K562 (cell line): ENCODE measurements at regions not wholly inside any gene's neighbourhood (a gene's known extent, or its start where the extent isn't known, plus 50 kb on each side); places are given as distances from the start of the nearest gene placed in this dataset.

Experiments
- ATAC-seq: fragments of 200-7000 bp; cut with Tn5 transposase; 3 replicates; pipeline ENCODE4 v1.9.1; 2020; ENCODE audit warnings: moderate library complexity
- BruUV-seq: library from RNA; stranded (reverse); fragments of 400-500 nt; replicated peaks from 2 replicates; lab custom pipeline; 2021; lab: Mats Ljungman, UMichigan
- CTCF ChIA-PET: fragments of 300-600 bp; formaldehyde crosslinking; extraction: SDS; loops from one replicate; lab custom pipeline; 2021; ENCODE audit warnings: low intra/inter-chr PET ratio; lab: Yijun Ruan, JAX
- POLR2A ChIA-PET: fragments of 300-600, 350-650 bp; sonication (Branson Sonifier 250); formaldehyde crosslinking; extraction: SDS; loops from one replicate; lab custom pipeline; 2021; ENCODE audit warnings: antibody characterized with exemption, inconsistent platforms; lab: Yijun Ruan, JAX
- DNase-seq, 4 experiments: peaks; one replicate each; pipeline versions ENCODE4 v3.0.0 to v3.0.0-alpha.2; 2011 to 2018; ENCODE audit warnings: low spot score in 3 of 4, mixed read lengths in 3 of 4; ENCODE audit errors: extremely low read depth in 1 of 4
- FAIRE-seq: peaks from 2 replicates; lab custom pipeline; 2011; peaks lifted over from hg19 to GRCh38; lab: Jason Lieb, UNC
- H2AFZ ChIP-seq: 2 replicates; pipeline ENCODE4 v1.6.0; 2011; ENCODE audit warnings: low read depth, low read length, control low read depth, inconsistent platforms
- H3K27ac ChIP-seq: fragments of 200-600 bp; 3 replicates; pipeline ENCODE4 v1.8.0; 2011; ENCODE audit warnings: low read depth, mild to moderate bottlenecking, control low read depth, inconsistent platforms, low read length, moderate library complexity, mixed read lengths; ENCODE audit errors: extremely low read depth
- H3K27me3 ChIP-seq, 2 experiments: fragments of 300-600 bp in 1 of 2; 2 replicates in 1 of 2; 3 replicates in 1 of 2; pipeline versions ENCODE4 v1.6.0 to v1.8.0; 2011; ENCODE audit warnings: inconsistent platforms in 2 of 2, low read length in 2 of 2, mild to moderate bottlenecking in 1 of 2, mixed read lengths in 1 of 2, moderate library complexity in 1 of 2; ENCODE audit not compliant: control insufficient read depth in 2 of 2, insufficient read depth in 2 of 2
- H3K36me3 ChIP-seq: fragments of 300-600 bp; 3 replicates; pipeline ENCODE4 v1.8.0; 2011; ENCODE audit warnings: mild to moderate bottlenecking, low read length, inconsistent platforms; ENCODE audit not compliant: control insufficient read depth, insufficient read depth
- H3K4me1 ChIP-seq, 2 experiments: fragments of 200-600 bp in 1 of 2; replicated peaks in 1 of 2; 2 replicates in 1 of 2; 3 replicates in 1 of 2; pipeline versions ENCODE4 v1.5.1 to v1.8.0; 2011; ENCODE audit warnings: inconsistent platforms in 2 of 2, low read length in 2 of 2, mild to moderate bottlenecking in 1 of 2, mixed read lengths in 1 of 2, moderate library complexity in 1 of 2; ENCODE audit not compliant: control insufficient read depth in 2 of 2, insufficient read depth in 2 of 2
- H3K4me2 ChIP-seq: 2 replicates; pipeline ENCODE4 v1.6.1; 2011; ENCODE audit warnings: low read length, control low read depth, inconsistent platforms, mixed read lengths; ENCODE audit not compliant: insufficient read depth
- H3K4me3 ChIP-seq: fragments of 200-600 bp; sonication (generic), shearing (Covaris generic); 2 replicates; pipeline ENCODE4 v1.5.1; 2016; ENCODE audit warnings: control low read depth, inconsistent platforms
- H3K79me2 ChIP-seq: fragments of 200-600 bp; 3 replicates; pipeline ENCODE4 v1.8.0; 2011; ENCODE audit warnings: low read length, inconsistent platforms; ENCODE audit not compliant: control insufficient read depth, insufficient read depth
- H3K9ac ChIP-seq, 2 experiments: 2 replicates each; pipeline versions ENCODE4 v1.6.0 to v1.6.1; 2011; ENCODE audit warnings: low read depth in 2 of 2, low read length in 2 of 2, control low read depth in 1 of 2, inconsistent platforms in 1 of 2, mild to moderate bottlenecking in 1 of 2, mixed read lengths in 1 of 2; ENCODE audit not compliant: insufficient read depth in 1 of 2
- H3K9me1 ChIP-seq: one replicate; pipeline ENCODE4 v1.6.0; 2011; ENCODE audit warnings: inconsistent platforms, mild to moderate bottlenecking, low read length, moderate library complexity; ENCODE audit not compliant: control insufficient read depth, insufficient read depth
- H3K9me3 ChIP-seq: replicated peaks from 2 replicates; pipeline ENCODE4 v1.5.1; 2011; ENCODE audit warnings: low read depth, low read length, inconsistent platforms; ENCODE audit not compliant: control insufficient read depth, insufficient read depth
- H4K20me1 ChIP-seq: replicated peaks from 2 replicates; pipeline ENCODE4 v1.6.1; 2011; ENCODE audit warnings: low read length, inconsistent platforms, mixed read lengths; ENCODE audit not compliant: control insufficient read depth, insufficient read depth
- ARHGAP35 ChIP-seq: fragments of 450-650 bp; IDR thresholded peaks from 2 replicates; pipeline ENCODE4 v1.6.1; 2018; ENCODE audit not compliant: partially characterized antibody
- BCOR ChIP-seq: fragments of 450-650 bp; IDR thresholded peaks from 2 replicates; pipeline ENCODE4 v1.6.1; 2016
- FOXJ2 ChIP-seq: fragments of 200-800 bp; sonication (Bioruptor generic); IDR thresholded peaks from 2 replicates; pipeline ENCODE4 v1.6.1; 2016; ENCODE audit warnings: missing genetic modification characterization, missing compliant biosample characterization
- GATAD2A ChIP-seq: fragments of 450-650 bp; IDR thresholded peaks from 2 replicates; pipeline ENCODE4 v1.6.1; 2017
- KAT2B ChIP-seq: IDR thresholded peaks from one replicate; pipeline ENCODE4 v1.6.1; 2012; ENCODE audit warnings: low read depth, mild to moderate bottlenecking, control low read depth, inconsistent platforms, low read length, moderate library complexity
- MAFK ChIP-seq: IDR thresholded peaks from 2 replicates; pipeline ENCODE4 v1.6.1; 2011; ENCODE audit warnings: low read length, improper control_type of control experiment
- MITF ChIP-seq: IDR thresholded peaks from 2 replicates; pipeline ENCODE4 v1.6.1; 2014; ENCODE audit warnings: antibody characterized with exemption
- PCBP1 ChIP-seq: fragments of 200-400 bp; formaldehyde crosslinking; IDR thresholded peaks from 2 replicates; pipeline ENCODE4 v1.6.1; 2018; ENCODE audit warnings: mild to moderate bottlenecking, low read depth, low read length; ENCODE audit not compliant: poor library complexity, severe bottlenecking
- SAFB2 ChIP-seq: fragments of 200-400 bp; formaldehyde crosslinking; IDR thresholded peaks from 2 replicates; pipeline ENCODE4 v1.6.1; 2018; ENCODE audit warnings: borderline replicate concordance, low read length, low read depth, moderate library complexity; ENCODE audit not compliant: severe bottlenecking
- SMARCA4 ChIP-seq: fragments of 450-650 bp; IDR thresholded peaks from 2 replicates; pipeline ENCODE4 v1.6.1; 2016
- TCFL5 ChIP-seq: fragments of 250-450 bp; sonication (Bioruptor Pico); conservative IDR thresholded peaks from 2 replicates; pipeline ENCODE4 v1.6.1; 2021; ENCODE audit warnings: mild to moderate bottlenecking, moderate library complexity, matching md5 sums
- ZFPM2 ChIP-seq: fragments of 250-450 bp; sonication (Bioruptor Pico); IDR thresholded peaks from 2 replicates; pipeline ENCODE4 v1.5.1; 2022; ENCODE audit warnings: mild to moderate bottlenecking
- ZNF316 ChIP-seq: fragments of 450-650 bp; IDR thresholded peaks from 2 replicates; pipeline ENCODE4 v1.6.1; 2016
- ZNF511 ChIP-seq: sonication (generic); formaldehyde crosslinking; IDR thresholded peaks from 2 replicates; pipeline ENCODE4 v1.8.0; 2022; ENCODE audit warnings: mild to moderate bottlenecking, missing genetic modification reagents
- ZNF589 ChIP-seq: fragments of 200-800 bp; sonication (Bioruptor generic); IDR thresholded peaks from 2 replicates; pipeline ENCODE4 v1.6.1; 2016; ENCODE audit warnings: low read depth, missing genetic modification characterization, missing compliant biosample characterization
- WGBS: fragments of 100-300 bp; shearing (Covaris generic); methylation state at CpG from one replicate; pipeline ENCODE4 v1.1.6; 2016; ENCODE audit warnings: low coverage, mixed read lengths; ENCODE audit not compliant: insufficient coverage; ENCODE audit errors: missing lambda C conversion rate; 5-methylcytosine and 5-hydroxymethylcytosine counted together
- in situ Hi-C: fragments of 300-500 bp; cut with MboI; formaldehyde crosslinking; loops from 4 replicates; pipeline ENCODE4 v1.15.0; 2018; ENCODE audit warnings: inconsistent platforms, mixed read lengths
- intact Hi-C: fragments of 100-400 bp; cut with micrococcal nuclease; formaldehyde crosslinking; loops from 2 replicates; pipeline ENCODE4 v1.14.2; 2022

GRCh38 chr12:88662093-88662492 is 81.8 kb upstream of the KITLG start:
- in situ Hi-C loops: no loop called here
- intact Hi-C loops: no loop called here
- Histone ChIP-seq H3K79me2 (no peaks in the 10 kb centered on the region), H3K27ac (no peak overlapping the region), H3K36me3 (no peaks in the 10 kb centered on the region), H3K9me3 (no peaks in the 10 kb centered on the region), H3K4me3 (no peak overlapping the region), H3K9ac (no peak overlapping the region)
- WGBS: 0% methylated on average over 1 of the region's 1 CpG
- FAIRE-seq (no peak), ATAC-seq (no peak)
- POLR2A ChIA-PET: interaction anchor here (0.7 kb wide), 1 partner anchor 14 kb away, joined by 3 read pairs; no protein-coding TSS in a partner anchor
- TF ChIP-seq FOXJ2 (tag) (no peak), SMARCA4 (no peak), ZNF316 (peak; percentile 35; the same call in 1 of the 2 replicates), BCOR (no peak), KAT2B (no peak)
- TF ChIP-seq, all 486 proteins: peak for 1
- Histone ChIP-seq H3K4me2 (no peak overlapping the region), H3K27me3 (no peaks in the 10 kb centered on the region), H3K4me1 (no peaks in the 10 kb centered on the region), H2AFZ (no peak overlapping the region), H3K9me1 (no peaks in the 10 kb centered on the region), H4K20me1 (no peaks in the 10 kb centered on the region)
- no TSS peak for BruUV-seq
- CTCF ChIA-PET: no interaction called here
- no peak for DNase-seq

DNA sequence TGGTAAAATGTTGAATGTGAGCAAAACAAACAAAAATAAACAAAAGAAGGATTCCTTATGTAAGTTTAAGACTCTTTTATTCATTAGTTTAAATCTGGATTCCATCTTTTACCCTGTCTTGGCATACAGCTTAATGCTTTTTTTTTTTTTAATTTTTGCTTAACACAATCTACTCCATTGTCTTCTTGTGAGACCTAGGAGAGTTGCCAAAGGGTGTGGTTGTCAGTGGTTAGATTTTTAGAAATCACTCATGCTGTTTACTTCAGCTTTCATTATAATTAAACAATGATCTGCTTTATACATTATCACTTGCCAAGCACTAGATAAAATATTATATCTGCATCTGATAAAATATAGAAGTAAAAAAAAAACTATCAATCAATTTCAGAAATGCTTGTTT is 77.7 kb upstream of the KITLG start:
- no peaks in the 10 kb centered on the region for H3K4me1 ChIP-seq
- ChIA-PET POLR2A (no interaction called here), CTCF (no interaction called here)
- H3K9me1 ChIP-seq: no peaks in the 10 kb centered on the region
- no peak for TF ChIP-seq ZNF589 (CRISPR knock-in tag)
- no peak for TF ChIP-seq ZNF511
- TF ChIP-seq MAFK: no peak
- TF ChIP-seq ARHGAP35: no peak
- TF ChIP-seq GATAD2A: no peak
- no peak for TF ChIP-seq PCBP1
- no peak for TF ChIP-seq ZFPM2 (CRISPR knock-in tag)
- TF ChIP-seq MITF: no peak
- TF ChIP-seq SAFB2: no peak
- no peak for TF ChIP-seq TCFL5 (CRISPR knock-in tag)
- FAIRE-seq (no peak), ATAC-seq (no peak), DNase-seq (no peak)
- in situ Hi-C loops: no loop called here
- H3K27me3 ChIP-seq: no peaks in the 10 kb centered on the region
- no peaks in the 10 kb centered on the region for H3K36me3 ChIP-seq
- H2AFZ ChIP-seq: no peak overlapping the region
- H3K4me3 ChIP-seq: no peak overlapping the region
- H3K79me2 ChIP-seq: no peaks in the 10 kb centered on the region
- intact Hi-C loops: no loop called here
- no peaks in the 10 kb centered on the region; the same call in 1 of the 2 replicates for H3K9me3 ChIP-seq
- H3K4me2 ChIP-seq: no peak overlapping the region
- no peak overlapping the region for H3K9ac ChIP-seq
- no peaks in the 10 kb centered on the region for H4K20me1 ChIP-seq
- no TSS peak for BruUV-seq
- no peak overlapping the region for H3K27ac ChIP-seq
